ENCODE measurements at regions not wholly inside any gene's neighbourhood (a gene's known extent, or its start where the extent isn't known, plus 50 kb on each side); places are given as distances from the start of the nearest gene placed in this dataset.

GRCh38 chr5:145280806-145281205 lies 554.3 kb downstream of the PRELID2 start:
- TF ChIP-seq CTCF (IDR thresholded peaks at IDR 0.05) (no peak), POLR2AphosphoS5 (IDR thresholded peaks at IDR 0.05; ENCODE audit: insufficient read depth in 1 of 2, low read depth in 1 of 2) (no peak)

All from vagina (tissue), 2 donors.